Neural cell (in vitro differentiated cells): ENCODE measurements at regions not wholly inside any gene's neighbourhood (a gene's known extent, or its start where the extent isn't known, plus 50 kb on each side); places are given as distances from the start of the nearest gene placed in this dataset.
A peak's percentile ranks its signal among the peaks of the same experiment; 100 is the strongest.

Source experiments
- H2AFZ ChIP-seq: fragments of 200-600, 300-800 bp; sonication (generic), shearing (Covaris generic); 2 replicates; pipeline ENCODE4 v1.6.0; 2014; ENCODE audit warnings: low read depth, mild to moderate bottlenecking, antibody characterized with exemption, low read length, moderate library complexity
- H3F3A ChIP-seq: fragments of 200-600 bp; shearing (Covaris generic); 2 replicates; pipeline ENCODE4 v1.6.1; 2016; ENCODE audit warnings: mild to moderate bottlenecking, moderate library complexity, mixed read lengths, antibody characterized with exemption, low read length; ENCODE audit not compliant: insufficient read depth, poor library complexity, severe bottlenecking
- H3K27ac ChIP-seq: fragments of 200-600, 300-800 bp; sonication (generic), shearing (Covaris generic); 2 replicates; pipeline ENCODE4 v1.5.1; 2014; ENCODE audit warnings: mild to moderate bottlenecking, low read length, moderate library complexity
- H3K27me3 ChIP-seq: fragments of 300-800, 200-600 bp; sonication (generic), shearing (Covaris generic); 2 replicates; pipeline ENCODE4 v1.6.0; 2014; ENCODE audit warnings: mild to moderate bottlenecking, low read depth, low read length, moderate library complexity; ENCODE audit not compliant: insufficient read depth
- H3K36me3 ChIP-seq: fragments of 300-800, 200-600 bp; sonication (generic), shearing (Covaris generic); 2 replicates; pipeline ENCODE4 v1.5.1; 2014; ENCODE audit warnings: mild to moderate bottlenecking, antibody characterized with exemption, low read length, moderate library complexity; ENCODE audit not compliant: insufficient read depth
- H3K4me2 ChIP-seq: fragments of 300-800, 200-600 bp; sonication (generic), shearing (Covaris generic); 2 replicates; pipeline ENCODE4 v1.6.0; 2014; ENCODE audit warnings: mild to moderate bottlenecking, low read length
- H3K4me3 ChIP-seq: fragments of 300-800, 200-600 bp; sonication (generic), shearing (Covaris generic); 2 replicates; pipeline ENCODE4 v1.5.1; 2014; ENCODE audit warnings: mild to moderate bottlenecking, low read length, moderate library complexity
- H3K79me2 ChIP-seq: fragments of 200-600 bp; shearing (Covaris generic); replicated peaks from 2 replicates; pipeline ENCODE4 v1.6.0; 2014; ENCODE audit warnings: mild to moderate bottlenecking, low read length, moderate library complexity; ENCODE audit not compliant: insufficient read depth
- H3K9ac ChIP-seq: fragments of 300-800, 200-600 bp; sonication (generic), shearing (Covaris generic); 2 replicates; pipeline ENCODE4 v1.6.1; 2016; ENCODE audit warnings: mild to moderate bottlenecking, low read length, mixed read lengths
- H3K9me2 ChIP-seq: fragments of 200-600 bp; shearing (Covaris generic); 2 replicates; pipeline ENCODE4 v1.6.1; 2016; ENCODE audit warnings: mild to moderate bottlenecking, low read length, mixed read lengths; ENCODE audit not compliant: insufficient read depth
- H3K9me3 ChIP-seq: fragments of 200-600, 300-800 bp; sonication (generic), shearing (Covaris generic); 2 replicates; pipeline ENCODE4 v1.6.1; 2016; ENCODE audit warnings: mild to moderate bottlenecking, mixed run types, low read length, moderate library complexity, mixed read lengths
- H4K20me1 ChIP-seq: fragments of 200-600 bp; shearing (Covaris generic); 2 replicates; pipeline ENCODE4 v1.6.1; 2016; ENCODE audit warnings: mild to moderate bottlenecking, mixed run types; ENCODE audit not compliant: insufficient read depth
- CTCF ChIP-seq: fragments of 450-650 bp; IDR thresholded peaks from 2 replicates; pipeline ENCODE4 v1.5.1; 2014; ENCODE audit warnings: antibody characterized with exemption, mild to moderate bottlenecking, moderate library complexity; ENCODE audit not compliant: poor library complexity, severe bottlenecking
- EP300 ChIP-seq: fragments of 450-650 bp; conservative IDR thresholded peaks from 2 replicates; pipeline ENCODE4 v1.6.1; 2014; ENCODE audit warnings: antibody characterized with exemption, mild to moderate bottlenecking, moderate library complexity; ENCODE audit not compliant: poor library complexity, severe bottlenecking
- EZH2 ChIP-seq: fragments of 200-600, 300-800 bp; shearing (Covaris generic), sonication (generic); IDR thresholded peaks from 2 replicates; pipeline ENCODE4 v1.6.1; 2014; ENCODE audit warnings: antibody characterized with exemption, low read length, borderline replicate concordance, mild to moderate bottlenecking; ENCODE audit not compliant: insufficient read depth, poor library complexity, severe bottlenecking
- MXI1 ChIP-seq: fragments of 450-650 bp; conservative IDR thresholded peaks from 2 replicates; pipeline ENCODE4 v1.6.1; 2014; ENCODE audit warnings: antibody characterized with exemption, mild to moderate bottlenecking; ENCODE audit not compliant: poor library complexity, severe bottlenecking
- POLR2AphosphoS5 ChIP-seq: IDR thresholded peaks from 2 replicates; pipeline ENCODE4 v1.6.1; 2012
- RAD21 ChIP-seq: fragments of 450-650 bp; conservative IDR thresholded peaks from 2 replicates; pipeline ENCODE4 v1.6.1; 2014; ENCODE audit warnings: antibody characterized with exemption, mild to moderate bottlenecking, moderate library complexity
- REST ChIP-seq: IDR thresholded peaks from 2 replicates; pipeline ENCODE4 v1.6.1; 2012; ENCODE audit warnings: borderline replicate concordance
- SMC3 ChIP-seq: fragments of 450-650 bp; conservative IDR thresholded peaks from 2 replicates; pipeline ENCODE4 v1.6.1; 2014; ENCODE audit warnings: antibody characterized with exemption, mild to moderate bottlenecking, moderate library complexity; ENCODE audit not compliant: poor library complexity
- TAF1 ChIP-seq: IDR thresholded peaks from 2 replicates; pipeline ENCODE4 v1.6.1; 2012; ENCODE audit warnings: low read depth

DNA sequence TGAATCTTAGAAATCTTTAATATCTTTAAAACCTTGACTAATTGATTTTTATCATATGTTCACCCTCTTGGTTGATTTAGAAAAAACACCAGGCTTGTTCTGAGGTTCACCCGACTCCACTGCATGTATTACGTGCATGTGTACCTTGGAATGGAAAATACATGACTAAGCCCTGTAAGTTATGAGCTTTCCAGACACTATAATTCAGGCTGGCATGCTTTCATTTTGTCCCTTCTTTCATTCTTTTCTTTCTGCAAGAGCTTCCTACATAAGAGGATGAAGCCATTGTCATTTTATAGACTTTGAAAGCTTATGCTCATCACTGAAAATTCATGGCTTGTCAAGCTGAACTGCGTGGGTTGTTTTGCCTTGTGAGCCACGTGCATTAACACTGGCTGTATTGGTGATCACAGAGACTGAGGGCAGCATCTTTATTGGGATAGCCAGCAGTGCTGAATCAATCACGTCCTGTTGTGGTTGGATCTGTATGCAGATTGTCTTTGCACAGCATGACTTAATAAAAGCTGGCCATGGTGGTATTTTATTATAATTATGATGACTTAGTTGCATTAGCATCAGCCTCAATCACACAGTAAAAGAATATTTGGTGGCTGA, 141.9 kb downstream of the SLIT2 start (continued):
- no peak for TF ChIP-seq EZH2
- no peak for TF ChIP-seq RAD21

GRCh38 chr4:20394512-20394911, 142.8 kb downstream of the SLIT2 start:
- no peaks in the 10 kb centered on the region for H4K20me1 ChIP-seq
- H3K27ac ChIP-seq = peak overlapping the region; percentile 35
- no peaks in the 10 kb centered on the region for H3K27me3 ChIP-seq
- no peaks in the 10 kb centered on the region for H3K36me3 ChIP-seq
- no peak overlapping the region for H3K4me3 ChIP-seq
- H2AFZ ChIP-seq = no peak overlapping the region
- no peaks in the 10 kb centered on the region for H3K79me2 ChIP-seq
- H3K9me2 ChIP-seq = no peaks in the 10 kb centered on the region
- peak overlapping the region; percentile 2 for H3K4me2 ChIP-seq
- TF ChIP-seq EP300 = no peak
- TF ChIP-seq POLR2AphosphoS5 = no peak
- no peak for TF ChIP-seq CTCF
- TF ChIP-seq TAF1 = no peak
- TF ChIP-seq REST = no peak
- H3K9ac ChIP-seq = no peak overlapping the region
- H3K9me3 ChIP-seq = no peaks in the 10 kb centered on the region
- no peaks in the 10 kb centered on the region for H3F3A ChIP-seq

DNA sequence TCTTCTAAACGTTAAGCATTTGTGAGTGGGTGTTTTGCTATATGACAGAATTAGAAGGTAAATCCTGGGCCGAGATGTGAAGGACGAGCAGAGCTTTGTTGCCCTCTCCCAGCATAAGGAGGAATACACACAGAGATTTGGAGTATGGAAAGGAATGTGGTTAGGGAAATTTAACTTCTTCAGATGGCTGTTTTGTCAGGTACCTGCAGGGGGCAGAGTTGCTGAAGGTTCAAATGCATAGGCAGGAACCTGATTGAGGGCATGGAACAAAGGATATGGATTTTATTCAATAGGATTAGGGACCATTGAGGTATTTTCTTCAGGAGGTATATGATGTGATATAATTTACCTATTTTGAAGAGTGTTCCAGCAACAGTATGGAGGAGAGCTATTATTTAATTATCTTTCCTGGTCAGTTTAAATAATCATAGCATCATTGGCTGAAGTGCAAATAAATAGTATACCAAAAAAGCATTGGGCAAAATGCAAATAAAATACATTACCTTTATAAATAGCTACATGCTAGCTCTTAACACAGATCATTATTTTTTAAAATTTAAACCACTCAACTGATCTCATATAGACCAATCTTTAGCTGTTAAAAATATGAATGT, 143.6 kb downstream of the SLIT2 start:
- TF ChIP-seq TAF1 (no peak), MXI1 (no peak), RAD21 (peak; percentile 17), SMC3 (peak; percentile 13), CTCF (peak; percentile 61)
- no peaks in the 10 kb centered on the region for H3K36me3 ChIP-seq
- H3F3A ChIP-seq = no peaks in the 10 kb centered on the region
- no peak overlapping the region for H2AFZ ChIP-seq
- peak overlapping the region; percentile 35 for H3K27ac ChIP-seq
- no peaks in the 10 kb centered on the region for H3K79me2 ChIP-seq
- no peaks in the 10 kb centered on the region for H3K9me2 ChIP-seq
- H3K4me2 ChIP-seq = no peak overlapping the region
- H3K9me3 ChIP-seq = no peaks in the 10 kb centered on the region
- no peaks in the 10 kb centered on the region for H3K27me3 ChIP-seq
- H4K20me1 ChIP-seq = no peaks in the 10 kb centered on the region
- H3K9ac ChIP-seq = no peak overlapping the region
- H3K4me3 ChIP-seq = no peak overlapping the region
